ENCODE measurements at regions not wholly inside any gene's neighbourhood (a gene's known extent, or its start where the extent isn't known, plus 50 kb on each side); places are given as distances from the start of the nearest gene placed in this dataset.

DNA sequence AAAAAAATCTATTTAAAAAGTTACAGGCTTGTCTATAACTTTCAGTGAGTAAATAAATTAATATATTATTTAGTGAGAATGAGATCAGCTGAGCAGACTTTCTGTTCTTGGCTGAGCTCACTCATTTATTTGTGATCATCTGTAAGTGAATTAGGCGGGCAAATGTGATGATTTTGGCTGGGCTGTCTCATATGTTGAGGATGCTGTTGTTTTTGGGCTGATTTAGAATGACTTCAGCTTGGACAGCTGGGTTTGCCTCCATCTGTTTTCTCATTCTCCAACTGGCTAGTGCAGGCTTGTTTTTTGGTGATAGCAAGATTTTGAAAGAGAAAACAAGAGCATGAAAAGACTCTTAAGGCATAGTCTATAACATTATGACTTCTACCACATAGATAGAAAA lies 475.8 kb upstream of the OLFM3 start:
- TF ChIP-seq CTCF (conservative IDR thresholded peaks at IDR 0.05; ENCODE audit: low read length) (no peak), EZH2phosphoT487 (IDR thresholded peaks at IDR 0.05; ENCODE audit: borderline replicate concordance, low read depth, low read length) (no peak)
